ENCODE measurements at regions not wholly inside any gene's neighbourhood (a gene's known extent, or its start where the extent isn't known, plus 50 kb on each side); places are given as distances from the start of the nearest gene placed in this dataset.
"Not testable (repeated sequence)": the region's sequence is repeated elsewhere in the genome, so short reads cannot be mapped to it uniquely, and the experiment has no call there.

- no peak for DNase-seq (ENCODE audit: low read depth)
- no peak overlapping the region for H3K4me3 ChIP-seq (ENCODE audit: low read depth, low read length)
- TF ChIP-seq, protein P1, sequence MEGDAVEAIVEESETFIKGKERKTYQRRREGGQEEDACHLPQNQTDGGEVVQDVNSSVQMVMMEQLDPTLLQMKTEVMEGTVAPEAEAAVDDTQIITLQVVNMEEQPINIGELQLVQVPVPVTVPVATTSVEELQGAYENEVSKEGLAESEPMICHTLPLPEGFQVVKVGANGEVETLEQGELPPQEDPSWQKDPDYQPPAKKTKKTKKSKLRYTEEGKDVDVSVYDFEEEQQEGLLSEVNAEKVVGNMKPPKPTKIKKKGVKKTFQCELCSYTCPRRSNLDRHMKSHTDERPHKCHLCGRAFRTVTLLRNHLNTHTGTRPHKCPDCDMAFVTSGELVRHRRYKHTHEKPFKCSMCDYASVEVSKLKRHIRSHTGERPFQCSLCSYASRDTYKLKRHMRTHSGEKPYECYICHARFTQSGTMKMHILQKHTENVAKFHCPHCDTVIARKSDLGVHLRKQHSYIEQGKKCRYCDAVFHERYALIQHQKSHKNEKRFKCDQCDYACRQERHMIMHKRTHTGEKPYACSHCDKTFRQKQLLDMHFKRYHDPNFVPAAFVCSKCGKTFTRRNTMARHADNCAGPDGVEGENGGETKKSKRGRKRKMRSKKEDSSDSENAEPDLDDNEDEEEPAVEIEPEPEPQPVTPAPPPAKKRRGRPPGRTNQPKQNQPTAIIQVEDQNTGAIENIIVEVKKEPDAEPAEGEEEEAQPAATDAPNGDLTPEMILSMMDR (conservative IDR thresholded peaks at IDR 0.05; ENCODE audit: low read depth, low read length): no peak
These were observed 442.8 kb upstream of the PODXL start for GRCh38 chr7:131999193-131999592.

DNA sequence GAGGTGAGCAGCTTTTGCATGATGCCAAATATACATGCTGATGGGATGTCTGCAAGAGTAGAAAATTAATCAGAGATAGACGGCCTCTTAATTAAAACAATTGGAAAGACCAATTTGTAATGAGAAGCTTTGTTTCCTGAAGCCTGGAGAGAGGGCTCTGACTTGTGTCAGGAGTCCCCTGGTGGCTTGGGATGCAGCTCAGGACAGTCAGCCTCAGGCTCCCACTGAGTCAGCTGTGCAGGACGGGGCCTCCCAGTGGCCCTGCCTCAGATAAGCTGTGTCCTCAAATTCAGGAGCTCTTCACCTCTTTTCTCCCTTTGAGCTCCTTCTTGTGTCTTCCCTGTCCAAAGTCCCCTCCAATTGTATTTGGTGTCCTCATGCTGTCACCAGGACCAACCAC lies 438.9 kb upstream of the PODXL start:
- TF ChIP-seq, protein P1 (conservative IDR thresholded peaks at IDR 0.05; ENCODE audit: low read depth, low read length): no peak
- no peak for DNase-seq (ENCODE audit: low read depth)
- no peak overlapping the region for H3K4me3 ChIP-seq (ENCODE audit: low read depth, low read length)

GRCh38 chr7:131981069-131981468 lies 424.6 kb upstream of the PODXL start:
- DNase-seq (ENCODE audit: low read depth); H3K4me3 ChIP-seq (ENCODE audit: low read depth, low read length): not testable (repeated sequence)

DNA sequence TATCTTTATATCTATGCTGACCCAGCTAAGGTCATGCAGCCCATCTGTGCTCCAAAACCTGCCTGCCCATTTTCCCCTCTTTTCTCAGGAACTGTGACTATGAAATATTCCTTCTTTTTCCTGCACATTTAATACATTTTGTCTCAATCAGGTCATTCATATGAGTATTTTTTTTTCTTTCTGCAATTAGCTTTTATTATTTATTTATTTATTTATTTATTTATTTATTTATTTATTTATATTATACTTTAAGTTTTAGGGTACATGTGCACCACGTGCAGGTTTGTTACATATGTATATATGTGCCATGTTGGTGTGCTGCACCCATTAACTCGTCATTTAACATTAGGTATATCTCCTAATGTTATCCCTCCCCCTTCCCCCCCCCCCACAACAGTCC lies 421.7 kb upstream of the PODXL start:
- not testable (repeated sequence) for H3K4me3 ChIP-seq (ENCODE audit: low read depth, low read length); DNase-seq (ENCODE audit: low read depth)

DNA sequence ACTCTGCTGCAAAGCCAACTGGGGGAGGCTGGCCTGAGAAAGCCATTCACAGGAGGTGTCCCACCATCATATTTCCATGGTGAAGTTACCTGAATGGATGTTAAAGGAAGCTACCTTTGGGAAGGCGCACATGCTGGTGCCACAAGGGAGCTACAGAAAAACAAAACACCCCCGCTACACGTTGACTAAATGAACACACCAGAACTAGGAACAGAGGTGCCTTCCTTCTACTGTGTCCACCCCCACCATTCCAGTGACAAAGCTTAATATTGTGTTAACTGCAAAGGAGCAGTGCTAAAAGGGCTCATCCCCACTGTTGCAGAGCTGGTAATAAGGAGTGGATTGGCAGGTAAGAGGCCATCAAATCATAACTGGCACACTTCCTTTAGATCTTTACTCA lies 420.0 kb upstream of the PODXL start:
- no peak overlapping the region for H3K4me3 ChIP-seq (ENCODE audit: low read depth, low read length)
- DNase-seq (ENCODE audit: low read depth): no peak
- TF ChIP-seq, protein P1 (conservative IDR thresholded peaks at IDR 0.05; ENCODE audit: low read depth, low read length): no peak

DNA sequence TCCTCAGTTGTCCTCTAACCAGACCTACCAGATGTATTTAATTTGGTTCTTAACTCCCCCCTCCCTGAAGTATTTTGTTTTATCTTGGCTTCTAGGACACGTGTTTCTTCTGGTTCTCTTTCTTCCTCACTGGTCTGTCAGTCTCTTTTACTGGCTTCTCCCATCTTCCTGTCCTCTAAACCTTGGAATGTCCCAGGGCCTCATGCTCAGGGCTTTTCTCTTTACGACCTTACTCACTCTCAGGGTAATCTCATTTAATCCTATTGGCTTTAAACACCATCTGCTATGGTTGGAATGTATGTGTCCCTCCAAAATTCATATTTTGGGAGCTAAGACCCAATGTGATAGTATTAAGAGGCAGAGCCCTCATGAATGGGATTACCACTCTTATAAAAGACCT lies 418.2 kb upstream of the PODXL start:
- no peak overlapping the region for H3K4me3 ChIP-seq (ENCODE audit: low read depth, low read length)
- no peak for DNase-seq (ENCODE audit: low read depth)
- TF ChIP-seq, protein P1 (conservative IDR thresholded peaks at IDR 0.05; ENCODE audit: low read depth, low read length): no peak

GRCh38 chr7:131972251-131972650 lies 415.8 kb upstream of the PODXL start:
- TF ChIP-seq, protein P1 (conservative IDR thresholded peaks at IDR 0.05; ENCODE audit: low read depth, low read length): no peak

GRCh38 chr7:131970602-131971001 lies 414.2 kb upstream of the PODXL start:
- no peak overlapping the region for H3K4me3 ChIP-seq (ENCODE audit: low read depth, low read length)
- no peak for DNase-seq (ENCODE audit: low read depth)
- TF ChIP-seq, protein P1 (conservative IDR thresholded peaks at IDR 0.05; ENCODE audit: low read depth, low read length): no peak

More at GRCh38 chr7:131972251-131972650, 415.8 kb upstream of the PODXL start:
- no peak for DNase-seq (ENCODE audit: low read depth)
- H3K4me3 ChIP-seq (ENCODE audit: low read depth, low read length): no peak overlapping the region
